ENCODE measurements at regions not wholly inside any gene's neighbourhood (a gene's known extent, or its start where the extent isn't known, plus 50 kb on each side); places are given as distances from the start of the nearest gene placed in this dataset.
A peak's percentile ranks its signal among the peaks of the same experiment; 100 is the strongest.

- CTCF ChIA-PET = no interaction called here
- TF ChIP-seq EZH2 (IDR thresholded peaks at IDR 0.05; ENCODE audit: borderline replicate concordance, low read depth, low read length, poor library complexity, severe bottlenecking) (no peak), CTCF (conservative IDR thresholded peaks at IDR 0.05; ENCODE audit: low read depth, low read length) (no peak)
- intact Hi-C loops (cut with micrococcal nuclease; ENCODE audit: unreplicated experiment) = no loop called here
- Histone ChIP-seq H3K27ac (ENCODE audit: low read depth, low read length, poor library complexity, severe bottlenecking) (no peak overlapping the region), H3K4me1 (ENCODE audit: insufficient read depth, low read length, poor library complexity, severe bottlenecking) (no peaks in the 10 kb centered on the region), H3K36me3 (ENCODE audit: insufficient read depth, low read length, poor library complexity, severe bottlenecking) (no peaks in the 10 kb centered on the region), H3K9me3 (ENCODE audit: low read depth, low read length, poor library complexity, severe bottlenecking) (no peaks in the 10 kb centered on the region), H3K4me3 (ENCODE audit: low read depth, low read length, poor library complexity, severe bottlenecking) (no peak overlapping the region), H3K27me3 (replicated peaks; ENCODE audit: insufficient read depth, low read depth, low read length, poor library complexity) (no peaks in the 10 kb centered on the region)
- DNase-seq (ENCODE audit: low spot score) = no peak
- no TSS peak for BruUV-seq (replicated peaks)
- POLR2A ChIA-PET (ENCODE audit: low non-redundant PET) = no interaction called here
Observed at GRCh38 chr10:29100505-29100904, 188.4 kb upstream of the LYZL1 start.

- POLR2A ChIA-PET (ENCODE audit: low non-redundant PET) = no interaction called here
- DNase-seq (ENCODE audit: low spot score) = peak; percentile 23
- intact Hi-C loops (cut with micrococcal nuclease; ENCODE audit: unreplicated experiment) = no loop called here
- H3K9me3 ChIP-seq (ENCODE audit: low read depth, low read length, poor library complexity, severe bottlenecking) = no peaks in the 10 kb centered on the region
- H3K27ac ChIP-seq (ENCODE audit: low read depth, low read length, poor library complexity, severe bottlenecking) = no peak overlapping the region
- TF ChIP-seq EZH2 (IDR thresholded peaks at IDR 0.05; ENCODE audit: borderline replicate concordance, low read depth, low read length, poor library complexity, severe bottlenecking) (no peak), CTCF (conservative IDR thresholded peaks at IDR 0.05; ENCODE audit: low read depth, low read length) (no peak)
- no peak overlapping the region for H3K4me3 ChIP-seq (ENCODE audit: low read depth, low read length, poor library complexity, severe bottlenecking)
- no peaks in the 10 kb centered on the region for H3K36me3 ChIP-seq (ENCODE audit: insufficient read depth, low read length, poor library complexity, severe bottlenecking)
- H3K27me3 ChIP-seq (replicated peaks; ENCODE audit: insufficient read depth, low read depth, low read length, poor library complexity) = no peaks in the 10 kb centered on the region
- BruUV-seq (replicated peaks) = no TSS peak
- H3K4me1 ChIP-seq (ENCODE audit: insufficient read depth, low read length, poor library complexity, severe bottlenecking) = no peaks in the 10 kb centered on the region
- CTCF ChIA-PET = no interaction called here
Observed at GRCh38 chr10:29102233-29102632, 186.6 kb upstream of the LYZL1 start.

GRCh38 chr10:29102636-29103035 lies 186.2 kb upstream of the LYZL1 start:
- Histone ChIP-seq H3K4me1 (ENCODE audit: insufficient read depth, low read length, poor library complexity, severe bottlenecking) (no peaks in the 10 kb centered on the region), H3K9me3 (ENCODE audit: low read depth, low read length, poor library complexity, severe bottlenecking) (no peaks in the 10 kb centered on the region), H3K27me3 (replicated peaks; ENCODE audit: insufficient read depth, low read depth, low read length, poor library complexity) (no peaks in the 10 kb centered on the region), H3K36me3 (ENCODE audit: insufficient read depth, low read length, poor library complexity, severe bottlenecking) (no peaks in the 10 kb centered on the region), H3K4me3 (ENCODE audit: low read depth, low read length, poor library complexity, severe bottlenecking) (no peak overlapping the region), H3K27ac (ENCODE audit: low read depth, low read length, poor library complexity, severe bottlenecking) (no peak overlapping the region)
- ChIA-PET POLR2A (ENCODE audit: low non-redundant PET) (no interaction called here), CTCF (no interaction called here)
- no TSS peak for BruUV-seq (replicated peaks)
- intact Hi-C loops (cut with micrococcal nuclease; ENCODE audit: unreplicated experiment) = no loop called here
- no peak for TF ChIP-seq CTCF (conservative IDR thresholded peaks at IDR 0.05; ENCODE audit: low read depth, low read length)
- no peak for TF ChIP-seq EZH2 (IDR thresholded peaks at IDR 0.05; ENCODE audit: borderline replicate concordance, low read depth, low read length, poor library complexity, severe bottlenecking)
- no peak for DNase-seq (ENCODE audit: low spot score)

All from A673 (cell line).